ENCODE measurements at regions not wholly inside any gene's neighbourhood (a gene's known extent, or its start where the extent isn't known, plus 50 kb on each side); places are given as distances from the start of the nearest gene placed in this dataset.

DNA sequence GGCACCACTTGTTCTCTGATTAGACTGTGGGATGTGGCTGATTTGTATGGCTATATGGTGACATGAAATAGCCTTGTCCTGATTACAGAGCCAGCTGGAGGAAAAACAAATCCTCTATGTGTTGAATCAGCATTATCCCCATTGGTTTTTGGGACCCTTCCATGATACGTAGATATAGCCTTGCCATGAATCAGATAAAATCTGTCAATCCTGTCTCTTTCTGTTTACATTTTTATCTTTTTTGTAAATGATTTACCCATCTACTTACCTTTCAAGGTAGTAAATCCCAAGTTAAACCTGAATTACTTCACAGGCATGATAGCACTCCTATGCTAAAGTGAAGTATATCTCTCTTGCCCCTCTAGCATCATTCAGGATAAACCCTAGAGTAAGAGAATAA lies 789.3 kb downstream of the TMTC2 start:
- TF ChIP-seq, protein P1, sequence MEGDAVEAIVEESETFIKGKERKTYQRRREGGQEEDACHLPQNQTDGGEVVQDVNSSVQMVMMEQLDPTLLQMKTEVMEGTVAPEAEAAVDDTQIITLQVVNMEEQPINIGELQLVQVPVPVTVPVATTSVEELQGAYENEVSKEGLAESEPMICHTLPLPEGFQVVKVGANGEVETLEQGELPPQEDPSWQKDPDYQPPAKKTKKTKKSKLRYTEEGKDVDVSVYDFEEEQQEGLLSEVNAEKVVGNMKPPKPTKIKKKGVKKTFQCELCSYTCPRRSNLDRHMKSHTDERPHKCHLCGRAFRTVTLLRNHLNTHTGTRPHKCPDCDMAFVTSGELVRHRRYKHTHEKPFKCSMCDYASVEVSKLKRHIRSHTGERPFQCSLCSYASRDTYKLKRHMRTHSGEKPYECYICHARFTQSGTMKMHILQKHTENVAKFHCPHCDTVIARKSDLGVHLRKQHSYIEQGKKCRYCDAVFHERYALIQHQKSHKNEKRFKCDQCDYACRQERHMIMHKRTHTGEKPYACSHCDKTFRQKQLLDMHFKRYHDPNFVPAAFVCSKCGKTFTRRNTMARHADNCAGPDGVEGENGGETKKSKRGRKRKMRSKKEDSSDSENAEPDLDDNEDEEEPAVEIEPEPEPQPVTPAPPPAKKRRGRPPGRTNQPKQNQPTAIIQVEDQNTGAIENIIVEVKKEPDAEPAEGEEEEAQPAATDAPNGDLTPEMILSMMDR (IDR thresholded peaks at IDR 0.05; ENCODE audit: low read length, missing control alignments) = no peak
- no peak overlapping the region for H3K4me3 ChIP-seq (replicated peaks; ENCODE audit: low read depth, low read length)
- no peak for DNase-seq (ENCODE audit: low read depth)

DNA sequence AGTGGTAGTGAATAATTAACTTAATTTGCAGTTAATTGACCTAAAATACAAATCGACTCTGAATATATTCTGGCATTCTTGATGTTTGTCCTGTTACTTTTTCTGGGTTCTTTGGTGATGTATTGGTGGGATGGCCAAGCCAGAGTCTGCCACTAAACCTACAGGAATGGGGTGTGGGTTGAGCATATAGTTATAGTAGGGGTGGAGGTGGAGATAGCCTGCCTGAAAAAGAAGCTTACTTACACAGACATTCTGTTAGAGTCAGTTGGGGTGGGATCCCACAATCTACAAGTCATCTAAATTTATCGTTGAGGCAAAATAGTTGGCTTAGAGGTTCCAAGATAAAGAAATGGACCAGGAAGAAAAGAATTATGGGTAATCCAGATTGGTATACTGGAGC lies 787.7 kb downstream of the TMTC2 start:
- no peak overlapping the region for H3K4me3 ChIP-seq (replicated peaks; ENCODE audit: low read depth, low read length)
- TF ChIP-seq, protein P1 (IDR thresholded peaks at IDR 0.05; ENCODE audit: low read length, missing control alignments) = no peak
- no peak for DNase-seq (ENCODE audit: low read depth)

DNA sequence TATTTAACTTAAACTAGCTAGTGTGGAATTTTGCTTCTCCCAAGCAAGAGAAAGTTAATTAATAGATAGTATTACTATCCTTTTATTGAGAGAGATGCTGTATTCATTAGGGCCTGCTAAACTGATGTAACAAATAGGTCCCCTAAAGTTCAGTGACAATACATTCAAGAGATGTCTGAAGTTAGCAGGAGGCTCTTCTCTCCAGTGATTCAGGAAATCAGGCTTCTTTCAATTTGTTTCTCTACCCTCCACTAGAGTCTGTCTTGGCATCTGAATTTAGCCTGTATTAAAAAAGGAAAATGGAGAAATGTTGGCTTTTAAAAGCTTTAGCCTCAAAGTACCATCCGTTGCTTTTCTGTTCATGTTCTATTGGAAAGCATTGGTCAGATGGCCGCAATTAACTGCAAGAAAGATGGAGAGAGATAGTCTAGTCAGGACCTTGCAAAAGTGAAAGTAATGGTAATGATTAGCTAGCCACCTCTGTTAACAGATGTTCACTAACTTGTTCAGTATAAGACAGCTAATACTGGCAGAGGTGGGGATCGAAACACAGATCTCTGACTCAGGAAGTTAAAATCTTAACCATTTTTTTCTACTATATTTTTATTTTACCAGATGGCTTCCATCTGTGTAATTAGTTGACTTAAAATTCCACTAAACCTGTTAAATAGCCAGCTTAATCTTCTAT lies 786.8 kb downstream of the TMTC2 start:
- DNase-seq (ENCODE audit: low read depth) = no peak
- TF ChIP-seq, protein P1 (IDR thresholded peaks at IDR 0.05; ENCODE audit: low read length, missing control alignments) = no peak
- no peak overlapping the region for H3K4me3 ChIP-seq (replicated peaks; ENCODE audit: low read depth, low read length)

DNA sequence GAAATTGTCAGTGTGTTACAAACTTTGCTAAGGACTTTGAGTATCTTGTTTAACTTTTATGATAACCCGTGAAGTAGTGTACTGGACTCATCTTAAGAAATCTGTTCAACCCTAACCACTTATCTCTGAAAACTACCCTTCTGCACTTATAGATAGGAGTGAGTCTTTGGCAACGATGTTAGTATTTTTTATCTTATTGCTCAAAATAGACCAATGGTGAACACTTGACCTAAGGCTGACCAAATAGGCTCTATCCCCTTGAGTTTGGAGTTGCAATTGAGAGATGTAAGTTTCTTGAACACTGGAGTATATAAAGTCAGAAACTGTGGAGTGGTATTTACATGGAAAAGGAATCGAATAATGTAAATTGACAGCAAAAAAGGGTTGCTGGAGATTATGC lies 786.1 kb downstream of the TMTC2 start:
- H3K4me3 ChIP-seq (replicated peaks; ENCODE audit: low read depth, low read length) = no peak overlapping the region
- TF ChIP-seq, protein P1 (IDR thresholded peaks at IDR 0.05; ENCODE audit: low read length, missing control alignments) = no peak
- no peak for DNase-seq (ENCODE audit: low read depth)

DNA sequence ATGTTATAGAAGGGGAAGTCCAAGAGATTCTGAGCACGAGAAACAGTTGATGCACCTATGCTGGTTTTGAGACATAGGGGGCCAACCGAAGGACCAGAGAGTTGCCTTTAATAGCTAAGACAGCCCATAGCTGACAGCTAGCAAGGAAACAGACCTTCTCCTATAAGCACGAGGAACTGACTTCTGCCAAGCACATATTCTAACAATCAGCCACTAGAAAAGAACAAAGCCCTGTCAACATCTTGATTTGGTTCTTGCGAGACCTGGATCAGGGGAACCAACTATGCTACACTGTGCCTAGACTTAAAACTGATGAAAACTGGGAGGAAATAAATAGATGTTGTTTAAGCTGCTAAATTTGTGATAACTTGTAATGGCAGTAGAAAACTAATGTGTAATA lies 785.6 kb downstream of the TMTC2 start:
- no peak overlapping the region for H3K4me3 ChIP-seq (replicated peaks; ENCODE audit: low read depth, low read length)
- no peak for DNase-seq (ENCODE audit: low read depth)
- TF ChIP-seq, protein P1 (IDR thresholded peaks at IDR 0.05; ENCODE audit: low read length, missing control alignments) = no peak

DNA sequence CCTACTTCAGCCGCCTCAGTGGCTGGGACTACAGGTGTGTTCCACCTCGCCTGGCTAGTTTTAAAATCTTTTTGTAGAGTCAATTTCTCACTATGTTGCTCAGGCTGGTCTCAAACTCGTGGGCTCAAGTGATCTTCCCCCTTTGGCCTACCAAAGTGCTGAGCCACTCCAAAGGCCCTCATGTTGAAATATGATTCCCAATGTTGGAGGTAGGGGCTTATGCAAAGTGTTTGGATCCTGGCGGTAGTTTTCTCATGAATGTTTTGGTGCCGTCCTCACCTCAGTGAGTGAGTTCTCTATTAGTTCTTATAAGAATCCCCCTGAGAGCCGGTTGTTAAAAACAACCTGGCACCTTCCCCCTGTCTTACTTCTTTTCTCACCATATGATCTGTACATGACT lies 784.6 kb downstream of the TMTC2 start:
- no peak for DNase-seq (ENCODE audit: low read depth)
- TF ChIP-seq, protein P1 (IDR thresholded peaks at IDR 0.05; ENCODE audit: low read length, missing control alignments) = no peak
- no peak overlapping the region for H3K4me3 ChIP-seq (replicated peaks; ENCODE audit: low read depth, low read length)

DNA sequence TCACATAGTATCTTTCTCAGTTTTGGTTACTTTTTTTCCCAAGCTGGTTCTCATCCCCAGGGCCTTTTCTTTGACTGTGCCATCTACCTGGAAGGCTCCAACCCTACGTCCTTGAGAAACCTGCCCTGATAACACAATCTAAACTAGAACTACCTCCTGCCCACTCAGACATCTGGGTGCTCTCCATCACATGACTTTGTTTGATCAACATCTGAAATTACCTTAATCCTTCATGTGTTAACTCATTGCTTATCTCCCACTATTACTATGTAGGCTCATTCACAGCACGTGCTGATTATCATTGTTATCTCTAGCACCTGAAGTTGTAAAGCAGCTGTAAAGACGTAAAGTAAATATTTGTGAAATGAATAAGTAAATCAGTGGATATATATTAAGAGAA lies 784.0 kb downstream of the TMTC2 start:
- H3K4me3 ChIP-seq (replicated peaks; ENCODE audit: low read depth, low read length) = no peak overlapping the region
- DNase-seq (ENCODE audit: low read depth) = no peak
- TF ChIP-seq, protein P1 (IDR thresholded peaks at IDR 0.05; ENCODE audit: low read length, missing control alignments) = no peak
